B cell (primary cell): ENCODE measurements at regions not wholly inside any gene's neighbourhood (a gene's known extent, or its start where the extent isn't known, plus 50 kb on each side); places are given as distances from the start of the nearest gene placed in this dataset.

Experiments
- ATAC-seq: fragments of 200-7000 bp; cut with Tn5 transposase; one replicate; pipeline ENCODE4 v1.10.0; 2021; ENCODE audit warnings: low read depth, mild to moderate bottlenecking, moderate number of reproducible peaks, moderate library complexity
- CTCF ChIA-PET: fragments of 350-600 bp; sonication (Branson Sonifier 250); formaldehyde crosslinking; loops from one replicate; lab custom pipeline; 2021; ENCODE audit warnings: antibody characterized with exemption, inconsistent platforms; lab: Charles Lee
- POLR2A ChIA-PET: fragments of 350-600 bp; sonication (Branson Sonifier 250); formaldehyde crosslinking; loops from one replicate; lab custom pipeline; 2021; ENCODE audit warnings: antibody characterized with exemption; lab: Charles Lee
- DNase-seq: peaks from one replicate; pipeline ENCODE4 v3.0.0; 2013
- H2AFZ ChIP-seq: 2 replicates; pipeline ENCODE4 v1.6.1; 2012; ENCODE audit warnings: mild to moderate bottlenecking, low read depth, low read length; ENCODE audit not compliant: insufficient read depth, poor library complexity, severe bottlenecking
- H3K27ac ChIP-seq, 2 donors: 1 replicate in 1 of 2; 2 replicates in 1 of 2; pipeline ENCODE4 v1.5.1; 2012 to 2013; ENCODE audit warnings: low read length in 2 of 2, mild to moderate bottlenecking in 2 of 2, moderate library complexity in 1 of 2
- H3K27me3 ChIP-seq, 4 experiments: fragments of 200-600 bp in 1 of 4; sonication (generic) in 1 of 4; replicated peaks in 1 of 4; 1 replicate in 2 of 4; 2 replicates in 2 of 4; pipeline versions ENCODE4 v1.6.1 to v1.7.0; 2013 to 2016; ENCODE audit warnings: low read length in 3 of 4, mild to moderate bottlenecking in 2 of 4, mixed read lengths in 1 of 4, moderate library complexity in 1 of 4; ENCODE audit not compliant: insufficient read depth in 4 of 4, control insufficient read depth in 3 of 4; ENCODE audit errors: control extremely low read depth in 1 of 4
- H3K36me3 ChIP-seq, 2 experiments: replicated peaks in 1 of 2; 1 replicate in 1 of 2; 2 replicates in 1 of 2; pipeline versions ENCODE4 v1.6.1 to v1.7.1; 2013; ENCODE audit warnings: low read length in 1 of 2; ENCODE audit not compliant: insufficient read depth in 2 of 2, control insufficient read depth in 1 of 2; ENCODE audit errors: control extremely low read depth in 1 of 2, extremely low read depth in 1 of 2
- H3K4me1 ChIP-seq, 2 donors: fragments of 200-600 bp in 1 of 2; sonication (generic) in 1 of 2; 1 replicate in 1 of 2; 2 replicates in 1 of 2; pipeline versions ENCODE4 v1.5.1 to v1.6.1; 2013 to 2017; ENCODE audit warnings: low read length in 2 of 2; ENCODE audit not compliant: control insufficient read depth in 2 of 2, insufficient read depth in 2 of 2
- H3K4me2 ChIP-seq: replicated peaks from 2 replicates; pipeline ENCODE3; 2012; ENCODE audit warnings: mild to moderate bottlenecking, low read depth, low read length; ENCODE audit not compliant: poor library complexity, severe bottlenecking
- H3K4me3 ChIP-seq, 5 experiments: fragments of 200-600 bp in 1 of 5; sonication (generic) in 1 of 5; 1 replicate in 3 of 5; 2 replicates in 2 of 5; pipeline versions ENCODE4 v1.5.1 to v1.7.0; 2011 to 2016; ENCODE audit warnings: low read length in 4 of 5, mild to moderate bottlenecking in 4 of 5, low read depth in 2 of 5, control low read depth in 1 of 5, moderate library complexity in 1 of 5; ENCODE audit not compliant: insufficient read depth in 1 of 5; ENCODE audit errors: control extremely low read depth in 1 of 5, extremely low read depth in 1 of 5
- H3K79me2 ChIP-seq: fragments of 200-600 bp; sonication (generic); one replicate; pipeline ENCODE4 v1.6.0; 2016; ENCODE audit warnings: low read length; ENCODE audit not compliant: control insufficient read depth, insufficient read depth
- H3K9ac ChIP-seq: fragments of 200-600 bp; sonication (generic); 2 replicates; pipeline ENCODE4 v1.6.1; 2017; ENCODE audit warnings: mild to moderate bottlenecking, low read length, moderate library complexity
- H3K9me3 ChIP-seq, 3 donors: one replicate each; pipeline versions ENCODE4 v1.6.1 to v1.7.1; 2013; ENCODE audit warnings: low read length in 2 of 3; ENCODE audit not compliant: control insufficient read depth in 2 of 3, insufficient read depth in 1 of 3; ENCODE audit errors: control extremely low read depth in 1 of 3
- H4K20me1 ChIP-seq: 2 replicates; pipeline ENCODE4 v1.6.0; 2012; ENCODE audit warnings: mild to moderate bottlenecking, low read length; ENCODE audit not compliant: insufficient read depth, control insufficient read depth, poor library complexity, severe bottlenecking
- H3K27ac Mint-ChIP-seq: one replicate; pipeline ENCODE4 v1.8.0; 2021; ENCODE audit warnings: mixed read lengths
- H3K27me3 Mint-ChIP-seq: one replicate; pipeline ENCODE4 v1.8.0; 2021; ENCODE audit warnings: mixed read lengths
- H3K4me1 Mint-ChIP-seq: one replicate; pipeline ENCODE4 v1.8.0; 2021; ENCODE audit warnings: mixed read lengths
- H3K4me3 Mint-ChIP-seq: one replicate; pipeline ENCODE4 v1.8.0; 2021; ENCODE audit warnings: mixed read lengths
- H3K9me3 Mint-ChIP-seq: one replicate; pipeline ENCODE4 v1.8.0; 2022; ENCODE audit warnings: mixed read lengths; ENCODE audit not compliant: insufficient read depth
- EZH2 ChIP-seq: IDR thresholded peaks from 2 replicates; pipeline ENCODE4 v1.6.1; 2012; ENCODE audit warnings: borderline replicate concordance, low read depth, mild to moderate bottlenecking, moderate library complexity, low read length; ENCODE audit not compliant: insufficient read depth, poor library complexity, severe bottlenecking
- WGBS: methylation state at CpG from one replicate; pipeline ENCODE4 v1.1.5; 2013; ENCODE audit warnings: missing lambda C conversion rate; ENCODE audit not compliant: insufficient coverage; 5-methylcytosine and 5-hydroxymethylcytosine counted together
- intact Hi-C: fragments of 100-400 bp; cut with micrococcal nuclease; formaldehyde crosslinking; loops from one replicate; pipeline ENCODE4 v1.10.0; 2022
- TF ChIP-seq, protein P1 (sequence below): fragments of 200-600 bp; IDR thresholded peaks from one replicate; pipeline ENCODE4 v1.8.0; 2022; ENCODE audit warnings: antibody characterized with exemption, mild to moderate bottlenecking

- no peaks in the 10 kb centered on the region for H3K4me1 ChIP-seq
- DNase-seq (no peak), ATAC-seq (no peak)
- no peaks in the 10 kb centered on the region for H3K27me3 ChIP-seq
- H4K20me1 ChIP-seq = no peaks in the 10 kb centered on the region
- no peak overlapping the region for H3K4me2 ChIP-seq
- no peak overlapping the region for H3K9ac ChIP-seq
- Mint-ChIP-seq H3K4me1 (no peaks in the 10 kb centered on the region), H3K9me3 (no peaks in the 10 kb centered on the region), H3K27ac (no peak overlapping the region), H3K4me3 (no peak overlapping the region), H3K27me3 (no peaks in the 10 kb centered on the region)
- intact Hi-C loops = no loop called here
- TF ChIP-seq, protein P1, sequence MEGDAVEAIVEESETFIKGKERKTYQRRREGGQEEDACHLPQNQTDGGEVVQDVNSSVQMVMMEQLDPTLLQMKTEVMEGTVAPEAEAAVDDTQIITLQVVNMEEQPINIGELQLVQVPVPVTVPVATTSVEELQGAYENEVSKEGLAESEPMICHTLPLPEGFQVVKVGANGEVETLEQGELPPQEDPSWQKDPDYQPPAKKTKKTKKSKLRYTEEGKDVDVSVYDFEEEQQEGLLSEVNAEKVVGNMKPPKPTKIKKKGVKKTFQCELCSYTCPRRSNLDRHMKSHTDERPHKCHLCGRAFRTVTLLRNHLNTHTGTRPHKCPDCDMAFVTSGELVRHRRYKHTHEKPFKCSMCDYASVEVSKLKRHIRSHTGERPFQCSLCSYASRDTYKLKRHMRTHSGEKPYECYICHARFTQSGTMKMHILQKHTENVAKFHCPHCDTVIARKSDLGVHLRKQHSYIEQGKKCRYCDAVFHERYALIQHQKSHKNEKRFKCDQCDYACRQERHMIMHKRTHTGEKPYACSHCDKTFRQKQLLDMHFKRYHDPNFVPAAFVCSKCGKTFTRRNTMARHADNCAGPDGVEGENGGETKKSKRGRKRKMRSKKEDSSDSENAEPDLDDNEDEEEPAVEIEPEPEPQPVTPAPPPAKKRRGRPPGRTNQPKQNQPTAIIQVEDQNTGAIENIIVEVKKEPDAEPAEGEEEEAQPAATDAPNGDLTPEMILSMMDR = no peak
- TF ChIP-seq EZH2 = no peak
- H3K79me2 ChIP-seq = no peaks in the 10 kb centered on the region
- H2AFZ ChIP-seq = no peak overlapping the region
- CTCF ChIA-PET = no interaction called here
- peaks cover 0 to 22% (median 1%) of the 10 kb centered on the region in 3 donors for H3K9me3 ChIP-seq
- no peak overlapping the region for H3K4me3 ChIP-seq
- no peak overlapping the region for H3K27ac ChIP-seq
- 92% methylated on average over 30 of the region's 31 CpGs for WGBS
- POLR2A ChIA-PET = no interaction called here
- no peaks in the 10 kb centered on the region for H3K36me3 ChIP-seq
Measured at GRCh38 chr4:132062611-132063239, 1086.4 kb upstream of the PCDH10 start.

GRCh38 chr4:132063829-132064228, 1085.3 kb upstream of the PCDH10 start:
- H3K27ac ChIP-seq = no peak overlapping the region
- TF ChIP-seq, protein P1 = no peak
- TF ChIP-seq EZH2 = no peak
- no peak overlapping the region for H3K4me3 Mint-ChIP-seq
- 0% methylated on average over 1 of the region's 1 CpG for WGBS
- ChIA-PET POLR2A (no interaction called here), CTCF (no interaction called here)
- no peaks in the 10 kb centered on the region for H3K4me1 ChIP-seq
- no peak for DNase-seq
- H3K36me3 ChIP-seq = no peaks in the 10 kb centered on the region
- H3K27me3 Mint-ChIP-seq = no peaks in the 10 kb centered on the region
- H3K79me2 ChIP-seq = no peaks in the 10 kb centered on the region
- peaks cover 0 to 14% (median 1%) of the 10 kb centered on the region in 3 donors for H3K9me3 ChIP-seq
- no peaks in the 10 kb centered on the region for H3K9me3 Mint-ChIP-seq
- no peak overlapping the region for H3K9ac ChIP-seq
- no peak overlapping the region for H3K4me2 ChIP-seq
- intact Hi-C loops = no loop called here
- no peak overlapping the region for H2AFZ ChIP-seq
- H3K4me3 ChIP-seq = no peak overlapping the region
- H3K4me1 Mint-ChIP-seq = no peaks in the 10 kb centered on the region
- H3K27ac Mint-ChIP-seq = no peak overlapping the region
- H4K20me1 ChIP-seq = no peaks in the 10 kb centered on the region
- ATAC-seq = no peak
- no peaks in the 10 kb centered on the region for H3K27me3 ChIP-seq
